K562 (cell line): ENCODE measurements at regions not wholly inside any gene's neighbourhood (a gene's known extent, or its start where the extent isn't known, plus 50 kb on each side); places are given as distances from the start of the nearest gene placed in this dataset.

Experiments used
- ATAC-seq: fragments of 200-7000 bp; cut with Tn5 transposase; 3 replicates; pipeline ENCODE4 v1.9.1; 2020; ENCODE audit warnings: moderate library complexity
- BruUV-seq: library from RNA; stranded (reverse); fragments of 400-500 nt; replicated peaks from 2 replicates; lab custom pipeline; 2021; lab: Mats Ljungman, UMichigan
- CTCF ChIA-PET: fragments of 300-600 bp; formaldehyde crosslinking; extraction: SDS; loops from one replicate; lab custom pipeline; 2021; ENCODE audit warnings: low intra/inter-chr PET ratio; lab: Yijun Ruan, JAX
- POLR2A ChIA-PET: fragments of 300-600, 350-650 bp; sonication (Branson Sonifier 250); formaldehyde crosslinking; extraction: SDS; loops from one replicate; lab custom pipeline; 2021; ENCODE audit warnings: antibody characterized with exemption, inconsistent platforms; lab: Yijun Ruan, JAX
- DNase-seq, 4 experiments: peaks; one replicate each; pipeline versions ENCODE4 v3.0.0 to v3.0.0-alpha.2; 2011 to 2018; ENCODE audit warnings: low spot score in 3 of 4, mixed read lengths in 3 of 4; ENCODE audit errors: extremely low read depth in 1 of 4
- FAIRE-seq: peaks from 2 replicates; lab custom pipeline; 2011; peaks lifted over from hg19 to GRCh38; lab: Jason Lieb, UNC
- H2AFZ ChIP-seq: 2 replicates; pipeline ENCODE4 v1.6.0; 2011; ENCODE audit warnings: low read depth, low read length, control low read depth, inconsistent platforms
- H3K27ac ChIP-seq: fragments of 200-600 bp; 3 replicates; pipeline ENCODE4 v1.8.0; 2011; ENCODE audit warnings: low read depth, mild to moderate bottlenecking, control low read depth, inconsistent platforms, low read length, moderate library complexity, mixed read lengths; ENCODE audit errors: extremely low read depth
- H3K27me3 ChIP-seq, 2 experiments: fragments of 300-600 bp in 1 of 2; 2 replicates in 1 of 2; 3 replicates in 1 of 2; pipeline versions ENCODE4 v1.6.0 to v1.8.0; 2011; ENCODE audit warnings: inconsistent platforms in 2 of 2, low read length in 2 of 2, mild to moderate bottlenecking in 1 of 2, mixed read lengths in 1 of 2, moderate library complexity in 1 of 2; ENCODE audit not compliant: control insufficient read depth in 2 of 2, insufficient read depth in 2 of 2
- H3K36me3 ChIP-seq: fragments of 300-600 bp; 3 replicates; pipeline ENCODE4 v1.8.0; 2011; ENCODE audit warnings: mild to moderate bottlenecking, low read length, inconsistent platforms; ENCODE audit not compliant: control insufficient read depth, insufficient read depth
- H3K4me1 ChIP-seq, 2 experiments: fragments of 200-600 bp in 1 of 2; replicated peaks in 1 of 2; 2 replicates in 1 of 2; 3 replicates in 1 of 2; pipeline versions ENCODE4 v1.5.1 to v1.8.0; 2011; ENCODE audit warnings: inconsistent platforms in 2 of 2, low read length in 2 of 2, mild to moderate bottlenecking in 1 of 2, mixed read lengths in 1 of 2, moderate library complexity in 1 of 2; ENCODE audit not compliant: control insufficient read depth in 2 of 2, insufficient read depth in 2 of 2
- H3K4me2 ChIP-seq: 2 replicates; pipeline ENCODE4 v1.6.1; 2011; ENCODE audit warnings: low read length, control low read depth, inconsistent platforms, mixed read lengths; ENCODE audit not compliant: insufficient read depth
- H3K4me3 ChIP-seq: fragments of 200-600 bp; sonication (generic), shearing (Covaris generic); 2 replicates; pipeline ENCODE4 v1.5.1; 2016; ENCODE audit warnings: control low read depth, inconsistent platforms
- H3K79me2 ChIP-seq: fragments of 200-600 bp; 3 replicates; pipeline ENCODE4 v1.8.0; 2011; ENCODE audit warnings: low read length, inconsistent platforms; ENCODE audit not compliant: control insufficient read depth, insufficient read depth
- H3K9ac ChIP-seq, 2 experiments: 2 replicates each; pipeline versions ENCODE4 v1.6.0 to v1.6.1; 2011; ENCODE audit warnings: low read depth in 2 of 2, low read length in 2 of 2, control low read depth in 1 of 2, inconsistent platforms in 1 of 2, mild to moderate bottlenecking in 1 of 2, mixed read lengths in 1 of 2; ENCODE audit not compliant: insufficient read depth in 1 of 2
- H3K9me1 ChIP-seq: one replicate; pipeline ENCODE4 v1.6.0; 2011; ENCODE audit warnings: inconsistent platforms, mild to moderate bottlenecking, low read length, moderate library complexity; ENCODE audit not compliant: control insufficient read depth, insufficient read depth
- H3K9me3 ChIP-seq: replicated peaks from 2 replicates; pipeline ENCODE4 v1.5.1; 2011; ENCODE audit warnings: low read depth, low read length, inconsistent platforms; ENCODE audit not compliant: control insufficient read depth, insufficient read depth
- H4K20me1 ChIP-seq: replicated peaks from 2 replicates; pipeline ENCODE4 v1.6.1; 2011; ENCODE audit warnings: low read length, inconsistent platforms, mixed read lengths; ENCODE audit not compliant: control insufficient read depth, insufficient read depth
- CCNT2 ChIP-seq: IDR thresholded peaks from 2 replicates; pipeline ENCODE4 v1.6.1; 2011; ENCODE audit warnings: borderline replicate concordance, low read depth, mild to moderate bottlenecking, moderate library complexity, mixed read lengths, low read length; ENCODE audit not compliant: insufficient read length; ENCODE audit errors: extremely low read depth
- HDAC6 ChIP-seq: IDR thresholded peaks from 2 replicates; pipeline ENCODE4 v1.6.1; 2012; ENCODE audit warnings: low read depth, mild to moderate bottlenecking, control low read depth, inconsistent platforms, low read length, moderate library complexity
- JUNB ChIP-seq: fragments of 450-650 bp; formaldehyde crosslinking; conservative IDR thresholded peaks from 2 replicates; pipeline ENCODE4 v1.4.0; 2020; ENCODE audit warnings: mild to moderate bottlenecking
- PRPF4 ChIP-seq: fragments of 200-400 bp; formaldehyde crosslinking; IDR thresholded peaks from one replicate; pipeline ENCODE4 v1.6.1; 2017; ENCODE audit warnings: low read length, low read depth, mild to moderate bottlenecking; ENCODE audit not compliant: insufficient read depth, poor library complexity, severe bottlenecking
- TRIM24 ChIP-seq, 2 experiments: fragments of 450-650 bp; IDR thresholded peaks; 2 replicates each; pipeline ENCODE4 v1.6.1; 2016
- ZNF444 ChIP-seq: fragments of 250-450 bp; sonication (Bioruptor Pico); IDR thresholded peaks from 2 replicates; pipeline ENCODE4 v1.4.0; 2020; ENCODE audit warnings: mild to moderate bottlenecking, moderate library complexity
- WGBS: fragments of 100-300 bp; shearing (Covaris generic); methylation state at CpG from one replicate; pipeline ENCODE4 v1.1.6; 2016; ENCODE audit warnings: low coverage, mixed read lengths; ENCODE audit not compliant: insufficient coverage; ENCODE audit errors: missing lambda C conversion rate; 5-methylcytosine and 5-hydroxymethylcytosine counted together
- in situ Hi-C: fragments of 300-500 bp; cut with MboI; formaldehyde crosslinking; loops from 4 replicates; pipeline ENCODE4 v1.15.0; 2018; ENCODE audit warnings: inconsistent platforms, mixed read lengths
- intact Hi-C: fragments of 100-400 bp; cut with micrococcal nuclease; formaldehyde crosslinking; loops from 2 replicates; pipeline ENCODE4 v1.14.2; 2022
- TF ChIP-seq, protein P1 (sequence below): IDR thresholded peaks from 2 replicates; pipeline ENCODE4 v1.6.1; 2012; ENCODE audit warnings: low read depth, low read length, improper control_type of control experiment, borderline replicate concordance
- TF ChIP-seq, protein P2 (sequence below): fragments of 250-450 bp; sonication (Bioruptor Pico); IDR thresholded peaks from 2 replicates; pipeline ENCODE4 v1.4.0; 2020
- TF ChIP-seq, protein P3 (sequence below): fragments of 450-650 bp; IDR thresholded peaks from 2 replicates; pipeline ENCODE4 v1.6.1; 2017; ENCODE audit warnings: antibody characterized with exemption
- TF ChIP-seq, protein P4 (sequence below): sonication (generic); formaldehyde crosslinking; IDR thresholded peaks from 2 replicates; pipeline ENCODE4 v1.8.0; 2022; ENCODE audit warnings: mild to moderate bottlenecking, low read depth, missing genetic modification reagents

DNA sequence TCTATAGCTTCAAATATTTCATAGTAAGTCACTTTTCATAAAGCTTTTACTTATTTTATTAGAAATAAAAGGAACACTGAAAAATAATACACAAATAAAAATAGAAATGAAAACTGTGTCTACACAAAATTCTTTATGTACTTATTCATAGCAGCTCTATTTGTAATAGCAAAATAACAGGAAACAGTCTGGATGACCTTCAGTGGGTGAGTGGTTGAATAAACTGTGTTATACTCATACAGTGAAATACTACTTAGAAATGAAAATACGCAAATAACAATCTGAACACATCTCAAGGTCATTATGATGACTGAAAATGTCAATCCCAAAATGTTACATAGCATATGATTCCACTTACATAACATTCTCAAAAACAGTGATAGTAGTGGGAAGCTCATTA lies 138.7 kb upstream of the PCLO start:
- TF ChIP-seq, protein P1, sequence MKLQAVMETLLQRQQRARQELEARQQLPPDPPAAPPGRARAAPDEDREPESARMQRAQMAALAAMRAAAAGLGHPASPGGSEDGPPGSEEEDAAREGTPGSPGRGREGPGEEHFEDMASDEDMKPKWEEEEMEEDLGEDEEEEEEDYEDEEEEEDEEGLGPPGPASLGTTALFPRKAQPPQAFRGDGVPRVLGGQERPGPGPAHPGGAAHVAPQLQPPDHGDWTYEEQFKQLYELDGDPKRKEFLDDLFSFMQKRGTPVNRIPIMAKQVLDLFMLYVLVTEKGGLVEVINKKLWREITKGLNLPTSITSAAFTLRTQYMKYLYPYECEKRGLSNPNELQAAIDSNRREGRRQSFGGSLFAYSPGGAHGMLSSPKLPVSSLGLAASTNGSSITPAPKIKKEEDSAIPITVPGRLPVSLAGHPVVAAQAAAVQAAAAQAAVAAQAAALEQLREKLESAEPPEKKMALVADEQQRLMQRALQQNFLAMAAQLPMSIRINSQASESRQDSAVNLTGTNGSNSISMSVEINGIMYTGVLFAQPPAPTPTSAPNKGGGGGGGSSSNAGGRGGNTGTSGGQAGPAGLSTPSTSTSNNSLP, result no peak
- WGBS, result 0% methylated on average over 1 of the region's 1 CpG
- no peaks in the 10 kb centered on the region for H3K9me3 ChIP-seq
- no peak overlapping the region for H3K9ac ChIP-seq
- POLR2A ChIA-PET, result no interaction called here
- H3K4me3 ChIP-seq, result no peak overlapping the region
- no peak for DNase-seq
- no peaks in the 10 kb centered on the region for H4K20me1 ChIP-seq
- H3K27me3 ChIP-seq, result no peaks in the 10 kb centered on the region
- H3K27ac ChIP-seq, result no peak overlapping the region
- no peak for ATAC-seq
- in situ Hi-C loops, result no loop called here
- no peaks in the 10 kb centered on the region for H3K4me1 ChIP-seq
- H2AFZ ChIP-seq, result no peak overlapping the region
- H3K9me1 ChIP-seq, result no peaks in the 10 kb centered on the region
- FAIRE-seq, result no peak
- H3K79me2 ChIP-seq, result no peaks in the 10 kb centered on the region
- no TSS peak for BruUV-seq
- no peak overlapping the region for H3K4me2 ChIP-seq
- CTCF ChIA-PET, result no interaction called here
- intact Hi-C loops, result no loop called here
- no peaks in the 10 kb centered on the region for H3K36me3 ChIP-seq

DNA sequence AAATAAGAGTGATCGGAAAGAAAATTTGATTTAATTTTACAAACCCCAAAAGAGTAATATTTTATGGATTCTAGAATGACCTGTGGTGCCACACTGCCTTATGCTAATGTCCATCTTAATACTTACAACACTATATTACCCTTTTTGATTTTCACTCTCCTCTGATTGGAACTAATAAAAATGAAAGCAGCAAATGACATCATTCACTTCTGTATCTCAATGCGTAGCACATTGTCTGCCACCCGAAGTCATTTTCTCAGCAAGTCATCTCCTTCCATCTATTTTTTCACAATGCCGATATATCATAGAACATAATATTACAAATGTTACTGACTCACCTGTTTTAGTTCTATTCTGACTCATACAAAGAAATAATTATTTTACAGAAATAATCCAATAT lies 127.5 kb upstream of the PCLO start:
- ChIA-PET CTCF (no interaction called here), POLR2A (no interaction called here)
- H3K4me1 ChIP-seq, result no peaks in the 10 kb centered on the region
- H3K36me3 ChIP-seq, result no peaks in the 10 kb centered on the region
- no peak overlapping the region for H3K4me2 ChIP-seq
- no peak overlapping the region for H3K27ac ChIP-seq
- H3K9me3 ChIP-seq, result no peaks in the 10 kb centered on the region
- ATAC-seq, result no peak
- H3K79me2 ChIP-seq, result no peaks in the 10 kb centered on the region
- no peak overlapping the region for H2AFZ ChIP-seq
- no peak overlapping the region for H3K9ac ChIP-seq
- 1% methylated on average over 4 of the region's 4 CpGs for WGBS
- H4K20me1 ChIP-seq, result no peaks in the 10 kb centered on the region
- DNase-seq, result no peak
- no peaks in the 10 kb centered on the region for H3K9me1 ChIP-seq
- BruUV-seq, result no TSS peak
- no peak overlapping the region for H3K4me3 ChIP-seq
- intact Hi-C loops (no loop called here), in situ Hi-C loops (no loop called here)
- FAIRE-seq, result no peak
- H3K27me3 ChIP-seq, result no peaks in the 10 kb centered on the region
- TF ChIP-seq, protein P2, sequence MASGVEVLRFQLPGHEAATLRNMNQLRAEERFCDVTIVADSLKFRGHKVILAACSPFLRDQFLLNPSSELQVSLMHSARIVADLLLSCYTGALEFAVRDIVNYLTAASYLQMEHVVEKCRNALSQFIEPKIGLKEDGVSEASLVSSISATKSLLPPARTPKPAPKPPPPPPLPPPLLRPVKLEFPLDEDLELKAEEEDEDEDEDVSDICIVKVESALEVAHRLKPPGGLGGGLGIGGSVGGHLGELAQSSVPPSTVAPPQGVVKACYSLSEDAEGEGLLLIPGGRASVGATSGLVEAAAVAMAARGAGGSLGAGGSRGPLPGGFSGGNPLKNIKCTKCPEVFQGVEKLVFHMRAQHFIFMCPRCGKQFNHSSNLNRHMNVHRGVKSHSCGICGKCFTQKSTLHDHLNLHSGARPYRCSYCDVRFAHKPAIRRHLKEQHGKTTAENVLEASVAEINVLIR (CRISPR knock-in tag), result no peak
- TF ChIP-seq ZNF444 (CRISPR knock-in tag) (no peak), TRIM24 (IDR thresholded peaks at IDR 0.05) (no peak), JUNB (no peak), HDAC6 (no peak), CCNT2 (no peak), PRPF4 (no peak)
- TF ChIP-seq, protein P3, sequence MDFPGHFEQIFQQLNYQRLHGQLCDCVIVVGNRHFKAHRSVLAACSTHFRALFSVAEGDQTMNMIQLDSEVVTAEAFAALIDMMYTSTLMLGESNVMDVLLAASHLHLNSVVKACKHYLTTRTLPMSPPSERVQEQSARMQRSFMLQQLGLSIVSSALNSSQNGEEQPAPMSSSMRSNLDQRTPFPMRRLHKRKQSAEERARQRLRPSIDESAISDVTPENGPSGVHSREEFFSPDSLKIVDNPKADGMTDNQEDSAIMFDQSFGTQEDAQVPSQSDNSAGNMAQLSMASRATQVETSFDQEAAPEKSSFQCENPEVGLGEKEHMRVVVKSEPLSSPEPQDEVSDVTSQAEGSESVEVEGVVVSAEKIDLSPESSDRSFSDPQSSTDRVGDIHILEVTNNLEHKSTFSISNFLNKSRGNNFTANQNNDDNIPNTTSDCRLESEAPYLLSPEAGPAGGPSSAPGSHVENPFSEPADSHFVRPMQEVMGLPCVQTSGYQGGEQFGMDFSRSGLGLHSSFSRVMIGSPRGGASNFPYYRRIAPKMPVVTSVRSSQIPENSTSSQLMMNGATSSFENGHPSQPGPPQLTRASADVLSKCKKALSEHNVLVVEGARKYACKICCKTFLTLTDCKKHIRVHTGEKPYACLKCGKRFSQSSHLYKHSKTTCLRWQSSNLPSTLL, result no peak
- TF ChIP-seq, protein P4, sequence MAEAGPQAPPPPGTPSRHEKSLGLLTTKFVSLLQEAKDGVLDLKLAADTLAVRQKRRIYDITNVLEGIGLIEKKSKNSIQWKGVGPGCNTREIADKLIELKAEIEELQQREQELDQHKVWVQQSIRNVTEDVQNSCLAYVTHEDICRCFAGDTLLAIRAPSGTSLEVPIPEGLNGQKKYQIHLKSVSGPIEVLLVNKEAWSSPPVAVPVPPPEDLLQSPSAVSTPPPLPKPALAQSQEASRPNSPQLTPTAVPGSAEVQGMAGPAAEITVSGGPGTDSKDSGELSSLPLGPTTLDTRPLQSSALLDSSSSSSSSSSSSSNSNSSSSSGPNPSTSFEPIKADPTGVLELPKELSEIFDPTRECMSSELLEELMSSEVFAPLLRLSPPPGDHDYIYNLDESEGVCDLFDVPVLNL (CRISPR knock-in tag), result no peak
